Mesendoderm (in vitro differentiated cells): ENCODE measurements at regions not wholly inside any gene's neighbourhood (a gene's known extent, or its start where the extent isn't known, plus 50 kb on each side); places are given as distances from the start of the nearest gene placed in this dataset.
A peak's percentile ranks its signal among the peaks of the same experiment; 100 is the strongest.

ENCODE experiments used
- DNase-seq: peaks from one replicate; pipeline ENCODE4 v3.0.0; 2013
- H2AK5ac ChIP-seq: 2 replicates; pipeline ENCODE4 v1.6.1; 2013; ENCODE audit warnings: low read length, inconsistent platforms
- H2BK120ac ChIP-seq: 2 replicates; pipeline ENCODE4 v1.6.1; 2013; ENCODE audit warnings: low read depth, mild to moderate bottlenecking, low read length, moderate library complexity, mixed read lengths
- H2BK15ac ChIP-seq: replicated peaks from 2 replicates; pipeline ENCODE4 v1.6.1; 2013; ENCODE audit warnings: low read depth, mild to moderate bottlenecking, moderate library complexity
- H2BK5ac ChIP-seq: 2 replicates; pipeline ENCODE4 v1.6.1; 2013; ENCODE audit warnings: low read length, inconsistent platforms
- H3K18ac ChIP-seq: 2 replicates; pipeline ENCODE4 v1.6.1; 2013; ENCODE audit warnings: mild to moderate bottlenecking, low read length, mixed read lengths
- H3K23ac ChIP-seq: one replicate; pipeline ENCODE4 v1.6.1; 2013; ENCODE audit warnings: low read length
- H3K27ac ChIP-seq: 2 replicates; pipeline ENCODE4 v1.5.1; 2013; ENCODE audit warnings: low read depth, mild to moderate bottlenecking, inconsistent platforms, low read length, moderate library complexity
- H3K27me3 ChIP-seq: 2 replicates; pipeline ENCODE4 v1.6.1; 2013; ENCODE audit warnings: low read length, control low read depth, mild to moderate bottlenecking, inconsistent platforms; ENCODE audit not compliant: insufficient read depth, poor library complexity
- H3K36me3 ChIP-seq: 2 replicates; pipeline ENCODE4 v1.6.1; 2013; ENCODE audit warnings: low read length, inconsistent platforms; ENCODE audit not compliant: control insufficient read depth, insufficient read depth
- H3K4ac ChIP-seq: one replicate; pipeline ENCODE4 v1.6.1; 2013; ENCODE audit warnings: low read depth, mild to moderate bottlenecking, low read length, moderate library complexity
- H3K4me1 ChIP-seq: 2 replicates; pipeline ENCODE4 v1.6.1; 2013; ENCODE audit warnings: low read depth, low read length, inconsistent platforms; ENCODE audit not compliant: control insufficient read depth
- H3K4me2 ChIP-seq: 2 replicates; pipeline ENCODE4 v1.6.1; 2013; ENCODE audit warnings: low read length
- H3K4me3 ChIP-seq: 2 replicates; pipeline ENCODE4 v1.5.1; 2013; ENCODE audit warnings: mild to moderate bottlenecking, low read length
- H3K56ac ChIP-seq: one replicate; pipeline ENCODE4 v1.6.1; 2013; ENCODE audit warnings: low read length
- H3K79me1 ChIP-seq: 2 replicates; pipeline ENCODE4 v1.6.1; 2013; ENCODE audit warnings: low read length, inconsistent platforms
- H3K79me2 ChIP-seq: 2 replicates; pipeline ENCODE4 v1.6.1; 2013; ENCODE audit warnings: mild to moderate bottlenecking, low read length; ENCODE audit not compliant: control insufficient read depth, insufficient read depth
- H3K9ac ChIP-seq: 2 replicates; pipeline ENCODE4 v1.6.1; 2013; ENCODE audit warnings: low read length, inconsistent platforms
- H4K5ac ChIP-seq: one replicate; pipeline ENCODE4 v1.6.1; 2013; ENCODE audit warnings: low read length
- H4K8ac ChIP-seq: one replicate; pipeline ENCODE4 v1.6.1; 2013; ENCODE audit warnings: low read depth, mild to moderate bottlenecking, control low read depth, low read length, moderate library complexity
- WGBS: extraction: QIAGEN DNeasy Blood & Tissue Kit; methylation state at CpG from one replicate; pipeline ENCODE4 v1.1.7; 2013; ENCODE audit warnings: low lambda C conversion rate, missing lambda C conversion rate; ENCODE audit not compliant: insufficient coverage; ENCODE audit errors: extremely low coverage; 5-methylcytosine and 5-hydroxymethylcytosine counted together

- no peak overlapping the region for H3K18ac ChIP-seq
- H3K4me3 ChIP-seq = no peak overlapping the region
- no CpG with 5 or more reads among the region's 6 CpGs for WGBS
- H4K8ac ChIP-seq = no peak overlapping the region
- H4K5ac ChIP-seq = no peak overlapping the region
- no peak overlapping the region for H3K56ac ChIP-seq
- H2BK15ac ChIP-seq = no peak overlapping the region
- no peaks in the 10 kb centered on the region for H3K36me3 ChIP-seq
- H2AK5ac ChIP-seq = no peak overlapping the region
- no peaks in the 10 kb centered on the region for H3K27me3 ChIP-seq
- no peak overlapping the region for H3K4ac ChIP-seq
- H3K79me1 ChIP-seq = no peaks in the 10 kb centered on the region
- H3K23ac ChIP-seq = no peak overlapping the region
- DNase-seq = no peak
- H3K4me2 ChIP-seq = no peak overlapping the region
- H3K27ac ChIP-seq = no peak overlapping the region
- no peak overlapping the region for H3K9ac ChIP-seq
- no peak overlapping the region for H2BK5ac ChIP-seq
- H2BK120ac ChIP-seq = no peak overlapping the region
- H3K79me2 ChIP-seq = no peaks in the 10 kb centered on the region
- H3K4me1 ChIP-seq = no peaks in the 10 kb centered on the region
Observed at GRCh38 chr5:29879401-29879800, 1314.1 kb upstream of the CDH6 start.

- Histone ChIP-seq H3K27ac (no peak overlapping the region), H2BK120ac (no peak overlapping the region), H3K23ac (no peak overlapping the region), H3K79me1 (no peaks in the 10 kb centered on the region), H3K4me2 (no peak overlapping the region), H3K79me2 (no peaks in the 10 kb centered on the region), H2AK5ac (no peak overlapping the region), H3K18ac (no peak overlapping the region), H2BK15ac (no peak overlapping the region), H4K5ac (no peak overlapping the region), H2BK5ac (no peak overlapping the region), H4K8ac (no peak overlapping the region), H3K56ac (no peak overlapping the region), H3K27me3 (no peaks in the 10 kb centered on the region), H3K36me3 (no peaks in the 10 kb centered on the region), H3K4me3 (no peak overlapping the region), H3K4me1 (no peaks in the 10 kb centered on the region), H3K4ac (no peak overlapping the region), H3K9ac (no peak overlapping the region)
- DNase-seq = no peak
- 100% methylated on average over 2 of the region's 2 CpGs for WGBS
Observed at GRCh38 chr5:29878599-29878998, 1314.9 kb upstream of the CDH6 start.

- 100% methylated on average over 1 of the region's 2 CpGs for WGBS
- H3K18ac ChIP-seq = no peak overlapping the region
- no peak overlapping the region for H3K9ac ChIP-seq
- H4K8ac ChIP-seq = no peak overlapping the region
- H3K27ac ChIP-seq = no peak overlapping the region
- H2BK15ac ChIP-seq = no peak overlapping the region
- no peak overlapping the region for H2BK120ac ChIP-seq
- H3K56ac ChIP-seq = no peak overlapping the region
- no peaks in the 10 kb centered on the region for H3K79me1 ChIP-seq
- no peak overlapping the region for H4K5ac ChIP-seq
- no peak overlapping the region for H3K4me2 ChIP-seq
- no peak for DNase-seq
- no peaks in the 10 kb centered on the region for H3K36me3 ChIP-seq
- H2BK5ac ChIP-seq = no peak overlapping the region
- no peaks in the 10 kb centered on the region for H3K79me2 ChIP-seq
- no peak overlapping the region for H2AK5ac ChIP-seq
- no peak overlapping the region for H3K4ac ChIP-seq
- no peak overlapping the region for H3K4me3 ChIP-seq
- H3K23ac ChIP-seq = no peak overlapping the region
- H3K27me3 ChIP-seq = no peaks in the 10 kb centered on the region
- H3K4me1 ChIP-seq = no peaks in the 10 kb centered on the region
Observed at GRCh38 chr5:29867155-29867554, 1326.3 kb upstream of the CDH6 start.

- Histone ChIP-seq H2AK5ac (no peak overlapping the region), H2BK15ac (no peak overlapping the region), H3K27ac (no peak overlapping the region), H3K4ac (no peak overlapping the region), H3K4me3 (no peak overlapping the region), H3K9ac (no peak overlapping the region), H3K18ac (no peak overlapping the region), H4K5ac (no peak overlapping the region), H3K56ac (no peak overlapping the region), H4K8ac (no peak overlapping the region), H2BK120ac (no peak overlapping the region), H3K4me2 (no peak overlapping the region), H3K79me1 (no peaks in the 10 kb centered on the region), H2BK5ac (no peak overlapping the region), H3K23ac (no peak overlapping the region), H3K79me2 (no peaks in the 10 kb centered on the region), H3K27me3 (no peaks in the 10 kb centered on the region), H3K4me1 (no peaks in the 10 kb centered on the region), H3K36me3 (no peaks in the 10 kb centered on the region)
- no CpG with 5 or more reads among the region's 2 CpGs for WGBS
- DNase-seq = peak; percentile 2
Observed at GRCh38 chr5:29853711-29854220, 1339.7 kb upstream of the CDH6 start.

- H2AK5ac ChIP-seq = no peak overlapping the region
- no peaks in the 10 kb centered on the region for H3K79me1 ChIP-seq
- no peak overlapping the region for H2BK5ac ChIP-seq
- no peak overlapping the region for H3K18ac ChIP-seq
- no peak overlapping the region for H3K4ac ChIP-seq
- no peak overlapping the region for H3K27ac ChIP-seq
- no peak overlapping the region for H2BK15ac ChIP-seq
- H3K9ac ChIP-seq = no peak overlapping the region
- no peak for DNase-seq
- no peak overlapping the region for H2BK120ac ChIP-seq
- no peak overlapping the region for H3K56ac ChIP-seq
- WGBS = no CpG with 5 or more reads among the region's 2 CpGs
- no peaks in the 10 kb centered on the region for H3K4me1 ChIP-seq
- no peaks in the 10 kb centered on the region for H3K36me3 ChIP-seq
- H4K8ac ChIP-seq = no peak overlapping the region
- H3K4me2 ChIP-seq = no peak overlapping the region
- H4K5ac ChIP-seq = no peak overlapping the region
- no peaks in the 10 kb centered on the region for H3K27me3 ChIP-seq
- no peak overlapping the region for H3K23ac ChIP-seq
- no peaks in the 10 kb centered on the region for H3K79me2 ChIP-seq
- no peak overlapping the region for H3K4me3 ChIP-seq
Observed at GRCh38 chr5:29852329-29852728, 1341.2 kb upstream of the CDH6 start.

- Histone ChIP-seq H3K27me3 (no peaks in the 10 kb centered on the region), H3K36me3 (no peaks in the 10 kb centered on the region), H2BK120ac (no peak overlapping the region), H3K79me1 (no peaks in the 10 kb centered on the region), H3K4me2 (no peak overlapping the region), H2AK5ac (no peak overlapping the region), H3K56ac (no peak overlapping the region), H2BK15ac (no peak overlapping the region), H3K4me1 (no peaks in the 10 kb centered on the region), H3K9ac (no peak overlapping the region), H4K8ac (no peak overlapping the region), H3K18ac (no peak overlapping the region), H2BK5ac (no peak overlapping the region), H3K4me3 (no peak overlapping the region), H3K23ac (no peak overlapping the region), H3K27ac (no peak overlapping the region), H3K4ac (no peak overlapping the region), H4K5ac (no peak overlapping the region), H3K79me2 (no peaks in the 10 kb centered on the region)
- DNase-seq = no peak
- no CpG with 5 or more reads among the region's 3 CpGs for WGBS
Observed at GRCh38 chr5:29845206-29845605, 1348.3 kb upstream of the CDH6 start.
